ENCODE measurements at regions not wholly inside any gene's neighbourhood (a gene's known extent, or its start where the extent isn't known, plus 50 kb on each side); places are given as distances from the start of the nearest gene placed in this dataset.

- H3K27ac ChIP-seq, result no peak overlapping the region
- TF ChIP-seq CTCF (conservative IDR thresholded peaks at IDR 0.05), result no peak
These were observed 195.4 kb downstream of the LACC1 start for GRCh38 chr13:44075113-44075512.

- no peak for TF ChIP-seq CTCF (conservative IDR thresholded peaks at IDR 0.05)
- no peak overlapping the region for H3K27ac ChIP-seq
These were observed 199.2 kb downstream of the LACC1 start for GRCh38 chr13:44078806-44079376.

GRCh38 chr13:44079413-44080205, 199.9 kb downstream of the LACC1 start:
- H3K27ac ChIP-seq, result no peak overlapping the region
- TF ChIP-seq CTCF (conservative IDR thresholded peaks at IDR 0.05), result no peak

- TF ChIP-seq CTCF (conservative IDR thresholded peaks at IDR 0.05), result no peak
- H3K27ac ChIP-seq, result no peak overlapping the region
These were observed 204.4 kb downstream of the LACC1 start for GRCh38 chr13:44084146-44084545.

- no peak for TF ChIP-seq CTCF (conservative IDR thresholded peaks at IDR 0.05)
- H3K27ac ChIP-seq, result no peak overlapping the region
These were observed 206.7 kb downstream of the LACC1 start for GRCh38 chr13:44086389-44086788.

GRCh38 chr13:44088411-44088810, 208.7 kb downstream of the LACC1 start:
- no peak for TF ChIP-seq CTCF (conservative IDR thresholded peaks at IDR 0.05)
- no peak overlapping the region for H3K27ac ChIP-seq

- no peak overlapping the region for H3K27ac ChIP-seq
- TF ChIP-seq CTCF (conservative IDR thresholded peaks at IDR 0.05), result no peak
These were observed 209.3 kb downstream of the LACC1 start for GRCh38 chr13:44088991-44089413.

All from VCaP (cell line).